H1 (cell line): ENCODE measurements at regions not wholly inside any gene's neighbourhood (a gene's known extent, or its start where the extent isn't known, plus 50 kb on each side); places are given as distances from the start of the nearest gene placed in this dataset.

ENCODE experiments used
- CTCF ChIA-PET: fragments of 300-600 bp; sonication (Branson Sonifier 250); formaldehyde crosslinking; loops from one replicate; lab custom pipeline; 2021; ENCODE audit not compliant: partially characterized antibody; lab: Charles Lee
- POLR2A ChIA-PET: fragments of 300-600 bp; sonication (Branson Sonifier 250); formaldehyde crosslinking; loops from one replicate; lab custom pipeline; 2021; ENCODE audit warnings: inconsistent platforms; ENCODE audit not compliant: partially characterized antibody; lab: Charles Lee
- DNase-seq, 2 experiments: peaks; one replicate each; pipeline versions ENCODE4 v3.0.0 to v3.0.0-alpha.2; 2010 to 2022; ENCODE audit warnings: low spot score in 2 of 2, low read depth in 1 of 2, mixed read lengths in 1 of 2
- FAIRE-seq: peaks from 2 replicates; lab custom pipeline; 2011; peaks lifted over from hg19 to GRCh38; lab: Jason Lieb, UNC
- H2AFZ ChIP-seq: 2 replicates; pipeline ENCODE4 v1.8.1; 2012; ENCODE audit warnings: low read length, inconsistent platforms
- H2AK5ac ChIP-seq: 2 replicates; pipeline ENCODE4 v1.6.1; 2013; ENCODE audit warnings: low read depth, low read length
- H2BK120ac ChIP-seq: replicated peaks from 2 replicates; pipeline ENCODE3; 2013; ENCODE audit warnings: low read depth, low read length, inconsistent platforms
- H2BK12ac ChIP-seq: 2 replicates; pipeline ENCODE4 v1.6.1; 2013; ENCODE audit warnings: low read depth, low read length
- H2BK15ac ChIP-seq: 2 replicates; pipeline ENCODE4 v1.6.1; 2013; ENCODE audit warnings: low read length
- H2BK20ac ChIP-seq: 2 replicates; pipeline ENCODE4 v1.6.1; 2013; ENCODE audit warnings: low read length
- H2BK5ac ChIP-seq: 2 replicates; pipeline ENCODE4 v1.6.1; 2013; ENCODE audit warnings: low read depth, low read length
- H3K14ac ChIP-seq: 2 replicates; pipeline ENCODE4 v1.6.1; 2013; ENCODE audit warnings: inconsistent platforms; ENCODE audit not compliant: insufficient read length
- H3K18ac ChIP-seq: 2 replicates; pipeline ENCODE4 v1.6.1; 2013; ENCODE audit warnings: low read length; ENCODE audit errors: extremely low read depth
- H3K23ac ChIP-seq: 2 replicates; pipeline ENCODE4 v1.6.1; 2013; ENCODE audit warnings: inconsistent platforms; ENCODE audit not compliant: insufficient read length
- H3K23me2 ChIP-seq: 2 replicates; pipeline ENCODE4 v1.6.1; 2013; ENCODE audit warnings: low read depth, low read length
- H3K27ac ChIP-seq: 2 replicates; pipeline ENCODE4 v1.6.1; 2011; ENCODE audit warnings: low read depth, low read length, inconsistent platforms
- H3K27me3 ChIP-seq, 4 experiments: replicated peaks in 1 of 4; 1 replicate in 1 of 4; 2 replicates in 3 of 4; pipeline versions ENCODE4 v1.6.1 to v1.8.1; 2011 to 2013; ENCODE audit warnings: low read length in 3 of 4, mild to moderate bottlenecking in 3 of 4, inconsistent platforms in 2 of 4, mixed read lengths in 2 of 4, moderate library complexity in 1 of 4; ENCODE audit not compliant: control insufficient read depth in 3 of 4, insufficient read depth in 3 of 4; ENCODE audit errors: extremely low read depth in 1 of 4
- H3K36me3 ChIP-seq, 4 experiments: 2 replicates each; pipeline versions ENCODE4 v1.6.1 to v1.8.1; 2011 to 2013; ENCODE audit warnings: mild to moderate bottlenecking in 4 of 4, low read length in 3 of 4, moderate library complexity in 2 of 4, control low read depth in 1 of 4, inconsistent platforms in 1 of 4; ENCODE audit not compliant: insufficient read depth in 4 of 4, control insufficient read depth in 2 of 4
- H3K4ac ChIP-seq: replicated peaks from 2 replicates; pipeline ENCODE3; 2013; ENCODE audit warnings: low read length, low read depth, mixed read lengths, inconsistent platforms; ENCODE audit not compliant: insufficient read length
- H3K4me1 ChIP-seq, 4 experiments: replicated peaks in 1 of 4; 1 replicate in 1 of 4; 2 replicates in 3 of 4; pipeline versions ENCODE4 v1.6.1 to v1.8.1; 2011 to 2013; ENCODE audit warnings: low read length in 3 of 4, inconsistent platforms in 2 of 4, mixed read lengths in 1 of 4; ENCODE audit not compliant: insufficient read depth in 4 of 4, control insufficient read depth in 3 of 4
- H3K4me2 ChIP-seq, 2 experiments: 2 replicates each; pipeline versions ENCODE4 v1.6.1 to v1.8.1; 2011 to 2013; ENCODE audit warnings: low read depth in 2 of 2, low read length in 2 of 2, control low read depth in 1 of 2, inconsistent platforms in 1 of 2, mild to moderate bottlenecking in 1 of 2; ENCODE audit not compliant: insufficient read depth in 1 of 2
- H3K4me3 ChIP-seq, 4 experiments: fragments of 200-600, 300-600 bp in 1 of 4; sonication (generic), shearing (Covaris generic), sonication (Bioruptor Twin) in 1 of 4; 2 replicates each; pipeline versions ENCODE4 v1.5.1 to v1.8.1; 2011 to 2016; ENCODE audit warnings: low read length in 4 of 4, low read depth in 3 of 4, control low read depth in 2 of 4, inconsistent platforms in 2 of 4, mild to moderate bottlenecking in 2 of 4, mixed read lengths in 1 of 4, moderate library complexity in 1 of 4; ENCODE audit not compliant: insufficient read depth in 2 of 4; ENCODE audit errors: extremely low read depth in 1 of 4
- H3K56ac ChIP-seq: replicated peaks from 2 replicates; pipeline ENCODE3; 2013; ENCODE audit warnings: low read depth, mild to moderate bottlenecking, mixed read lengths, low read length, inconsistent platforms; ENCODE audit not compliant: insufficient read length
- H3K79me1 ChIP-seq: 2 replicates; pipeline ENCODE4 v1.6.1; 2013; ENCODE audit warnings: low read depth, low read length, control low read depth
- H3K79me2 ChIP-seq, 2 experiments: 2 replicates each; pipeline versions ENCODE4 v1.6.1 to v1.8.1; 2012 to 2013; ENCODE audit warnings: low read length in 2 of 2, mild to moderate bottlenecking in 2 of 2, inconsistent platforms in 1 of 2; ENCODE audit not compliant: insufficient read depth in 2 of 2, control insufficient read depth in 1 of 2
- H3K9ac ChIP-seq, 4 experiments: replicated peaks in 1 of 4; 1 replicate in 1 of 4; 2 replicates in 3 of 4; pipeline versions ENCODE4 v1.6.1 to v1.8.1; 2011 to 2013; ENCODE audit warnings: low read depth in 3 of 4, low read length in 3 of 4, control low read depth in 2 of 4, mild to moderate bottlenecking in 2 of 4, moderate library complexity in 2 of 4, inconsistent platforms in 1 of 4; ENCODE audit errors: extremely low read depth in 1 of 4
- H3K9me3 ChIP-seq, 2 experiments: 2 replicates each; pipeline versions ENCODE4 v1.6.1 to v1.8.1; 2012 to 2013; ENCODE audit warnings: mild to moderate bottlenecking in 2 of 2, moderate library complexity in 2 of 2, control low read depth in 1 of 2, inconsistent platforms in 1 of 2, low read depth in 1 of 2, low read length in 1 of 2, mixed read lengths in 1 of 2; ENCODE audit not compliant: insufficient read depth in 2 of 2
- H4K20me1 ChIP-seq, 2 experiments: replicated peaks in 1 of 2; 2 replicates each; pipeline versions ENCODE3 to v1.8.1; 2011 to 2013; ENCODE audit warnings: inconsistent platforms in 2 of 2, low read length in 2 of 2, mild to moderate bottlenecking in 1 of 2; ENCODE audit not compliant: insufficient read depth in 2 of 2, control insufficient read depth in 1 of 2
- H4K5ac ChIP-seq: 2 replicates; pipeline ENCODE4 v1.6.1; 2013; ENCODE audit warnings: low read length, low read depth, mixed read lengths, inconsistent platforms; ENCODE audit not compliant: insufficient read length
- H4K8ac ChIP-seq: 2 replicates; pipeline ENCODE4 v1.8.0; 2013; ENCODE audit warnings: mild to moderate bottlenecking, moderate library complexity, low read length, inconsistent platforms; ENCODE audit not compliant: insufficient read depth; ENCODE audit errors: extremely low read depth
- H4K91ac ChIP-seq: replicated peaks from 2 replicates; pipeline ENCODE3; 2013; ENCODE audit warnings: low read length, mixed read lengths, inconsistent platforms; ENCODE audit not compliant: insufficient read length
- BACH1 ChIP-seq: IDR thresholded peaks from 2 replicates; pipeline ENCODE4 v1.6.1; 2012; ENCODE audit warnings: low read length, improper control_type of control experiment
- EGR1 ChIP-seq: IDR thresholded peaks from 2 replicates; pipeline ENCODE4 v1.6.1; 2011; ENCODE audit warnings: low read depth, low read length, borderline replicate concordance
- FOSL1 ChIP-seq: IDR thresholded peaks from 2 replicates; pipeline ENCODE4 v1.6.1; 2011; ENCODE audit warnings: mild to moderate bottlenecking, low read depth, low read length, moderate library complexity; ENCODE audit not compliant: insufficient read depth
- GABPA ChIP-seq: IDR thresholded peaks from 2 replicates; pipeline ENCODE4 v1.6.1; 2011; ENCODE audit warnings: mild to moderate bottlenecking, low read length, moderate library complexity, borderline replicate concordance; ENCODE audit not compliant: insufficient read depth
- JUN ChIP-seq: IDR thresholded peaks from 2 replicates; pipeline ENCODE4 v1.6.1; 2011; ENCODE audit warnings: low read depth, mild to moderate bottlenecking, improper control_type of control experiment, low read length
- JUND ChIP-seq: IDR thresholded peaks from 2 replicates; pipeline ENCODE4 v1.6.1; 2011; ENCODE audit warnings: mild to moderate bottlenecking, improper control_type of control experiment, low read length
- KDM4A ChIP-seq: IDR thresholded peaks from one replicate; pipeline ENCODE4 v1.7.1; 2012; ENCODE audit warnings: low read depth, mild to moderate bottlenecking, moderate library complexity, low read length, inconsistent platforms; ENCODE audit not compliant: severe bottlenecking
- NRF1 ChIP-seq: IDR thresholded peaks from 2 replicates; pipeline ENCODE4 v1.6.1; 2011; ENCODE audit warnings: mild to moderate bottlenecking, low read depth, low read length, improper control_type of control experiment
- RBBP5 ChIP-seq: IDR thresholded peaks from 2 replicates; pipeline ENCODE4 v1.7.1; 2012; ENCODE audit warnings: low read depth, mild to moderate bottlenecking, inconsistent platforms, low read length, moderate library complexity, borderline replicate concordance
- RNF2 ChIP-seq: fragments of 200-900, 300-1000 bp; sonication (generic); IDR thresholded peaks from 2 replicates; pipeline ENCODE4 v1.7.1; 2016; ENCODE audit warnings: borderline replicate concordance, low read depth, mild to moderate bottlenecking, antibody characterized with exemption, low read length; ENCODE audit not compliant: poor library complexity, severe bottlenecking; ENCODE audit errors: missing control alignments
- SAP30 ChIP-seq: fragments of 300-600 bp; sonication (generic); IDR thresholded peaks from 2 replicates; pipeline ENCODE4 v1.7.1; 2012; ENCODE audit warnings: low read length, moderate library complexity, mild to moderate bottlenecking, inconsistent platforms; ENCODE audit not compliant: insufficient read depth, insufficient replicate concordance
- USF2 ChIP-seq: IDR thresholded peaks from 2 replicates; pipeline ENCODE4 v1.6.1; 2011; ENCODE audit warnings: low read length, improper control_type of control experiment
- WGBS, 2 experiments: shearing (Covaris generic) in 1 of 2; methylation state at CpG; one replicate each; pipeline versions ENCODE4 v1.1.6 to v1.1.7; 2013 to 2015; ENCODE audit warnings: low lambda C conversion rate in 2 of 2, mixed read lengths in 2 of 2, inconsistent platforms in 1 of 2, low coverage in 1 of 2, missing lambda C conversion rate in 1 of 2; ENCODE audit not compliant: insufficient replicate concordance in 2 of 2, insufficient coverage in 1 of 2, insufficient read length in 1 of 2; ENCODE audit errors: extremely low coverage in 1 of 2, missing lambda C conversion rate in 1 of 2; 5-methylcytosine and 5-hydroxymethylcytosine counted together

- H4K20me1 ChIP-seq: no peaks in the 10 kb centered on the region
- no peaks in the 10 kb centered on the region for H3K79me2 ChIP-seq
- peaks cover 0 to 3% (median 0%) of the 10 kb centered on the region in 4 experiments; a peak in 2 of 7 replicates for H3K4me1 ChIP-seq
- H3K4me3 ChIP-seq: no peak overlapping the region
- H3K9me3 ChIP-seq: no peaks in the 10 kb centered on the region
- no peak overlapping the region for H2BK5ac ChIP-seq
- no peak overlapping the region for H2BK12ac ChIP-seq
- H2BK15ac ChIP-seq: no peak overlapping the region
- POLR2A ChIA-PET: no interaction called here
- no peak for DNase-seq
- H3K23me2 ChIP-seq: no peaks in the 10 kb centered on the region
- no peak for FAIRE-seq
- no peak overlapping the region for H2AFZ ChIP-seq
- no peak overlapping the region for H3K27ac ChIP-seq
- H3K27me3 ChIP-seq: no peaks in the 10 kb centered on the region
- no peak overlapping the region for H2AK5ac ChIP-seq
- no peak overlapping the region for H3K14ac ChIP-seq
- H3K36me3 ChIP-seq: no peaks in the 10 kb centered on the region
- no peak overlapping the region for H2BK120ac ChIP-seq
- no peak overlapping the region for H3K9ac ChIP-seq
- no peaks in the 10 kb centered on the region for H3K79me1 ChIP-seq
- H3K4me2 ChIP-seq: no peak overlapping the region
- no peak overlapping the region for H3K4ac ChIP-seq
- no peak overlapping the region for H4K8ac ChIP-seq
- TF ChIP-seq RBBP5: no peak
- no peak for TF ChIP-seq FOSL1
- no peak for TF ChIP-seq JUN
- no peak for TF ChIP-seq JUND
- TF ChIP-seq RNF2: no peak
- TF ChIP-seq BACH1: no peak
- TF ChIP-seq USF2: no peak
- TF ChIP-seq GABPA: no peak
- TF ChIP-seq NRF1: no peak
- no peak for TF ChIP-seq EGR1
- TF ChIP-seq KDM4A: no peak
- TF ChIP-seq SAP30: no peak
- TF ChIP-seq, all 59 proteins: peak for 0
- Histone ChIP-seq H3K56ac (no peak overlapping the region), H3K18ac (no peak overlapping the region; the same call in 1 of the 2 replicates), H3K23ac (no peak overlapping the region), H4K5ac (no peak overlapping the region), H2BK20ac (no peak overlapping the region), H4K91ac (no peak overlapping the region)
- 90% methylated on average over 7 of the region's 10 CpGs; no CpG with 5 or more reads in 1 of the 2 experiments for WGBS, 2 experiments
- CTCF ChIA-PET: interaction anchor here (0.6 to 1.0 kb wide), 3 partner anchors 15 to 419 kb away, joined by 3 read pairs; no protein-coding TSS in a partner anchor
Observed at GRCh38 chr6:168789699-168790098, 348.7 kb downstream of the SMOC2 start.
